IPS DF 4.7 (cell line): ENCODE measurements at regions not wholly inside any gene's neighbourhood (a gene's known extent, or its start where the extent isn't known, plus 50 kb on each side); places are given as distances from the start of the nearest gene placed in this dataset.
"Not testable (repeated sequence)": the region's sequence is repeated elsewhere in the genome, so short reads cannot be mapped to it uniquely, and the experiment has no call there.

Experiments used
- DNase-seq: peaks from one replicate; pipeline ENCODE4 v3.0.0-alpha.2; 2013; ENCODE audit warnings: low spot score; ENCODE audit errors: extremely low read depth

- no peak for DNase-seq
These were observed 539.2 kb upstream of the OLFM3 start for GRCh38 chr1:102535829-102536505.

DNA sequence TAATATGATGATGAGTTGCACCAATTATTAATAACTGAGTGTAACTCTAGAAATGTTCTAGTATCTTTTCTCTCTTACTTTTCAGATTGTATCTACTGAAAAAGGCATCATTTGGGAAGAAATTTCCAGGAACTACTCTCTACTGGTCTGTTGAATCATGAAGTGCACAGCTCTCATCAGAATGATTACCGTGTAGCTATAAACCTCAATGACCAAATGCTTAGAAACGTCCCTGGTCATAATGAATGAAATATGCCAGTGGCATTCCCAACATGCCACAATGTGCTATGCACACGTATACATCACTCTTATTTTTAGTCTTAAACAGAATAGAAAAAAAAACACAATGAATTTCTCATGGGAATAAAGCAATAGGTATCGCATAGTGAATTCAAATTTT is 534.3 kb upstream of the OLFM3 start:
- DNase-seq: no peak

- DNase-seq: no peak
These were observed 532.7 kb upstream of the OLFM3 start for GRCh38 chr1:102529446-102529845.

- no peak for DNase-seq
These were observed 504.0 kb upstream of the OLFM3 start for GRCh38 chr1:102500758-102501157.

GRCh38 chr1:102498929-102499328 is 502.2 kb upstream of the OLFM3 start:
- DNase-seq: no peak

GRCh38 chr1:102497810-102498209 is 501.1 kb upstream of the OLFM3 start:
- DNase-seq: peak; percentile 19

DNA sequence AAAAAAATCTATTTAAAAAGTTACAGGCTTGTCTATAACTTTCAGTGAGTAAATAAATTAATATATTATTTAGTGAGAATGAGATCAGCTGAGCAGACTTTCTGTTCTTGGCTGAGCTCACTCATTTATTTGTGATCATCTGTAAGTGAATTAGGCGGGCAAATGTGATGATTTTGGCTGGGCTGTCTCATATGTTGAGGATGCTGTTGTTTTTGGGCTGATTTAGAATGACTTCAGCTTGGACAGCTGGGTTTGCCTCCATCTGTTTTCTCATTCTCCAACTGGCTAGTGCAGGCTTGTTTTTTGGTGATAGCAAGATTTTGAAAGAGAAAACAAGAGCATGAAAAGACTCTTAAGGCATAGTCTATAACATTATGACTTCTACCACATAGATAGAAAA is 475.8 kb upstream of the OLFM3 start:
- DNase-seq: no peak

- DNase-seq: no peak
These were observed 474.0 kb upstream of the OLFM3 start for GRCh38 chr1:102470767-102471166.

DNA sequence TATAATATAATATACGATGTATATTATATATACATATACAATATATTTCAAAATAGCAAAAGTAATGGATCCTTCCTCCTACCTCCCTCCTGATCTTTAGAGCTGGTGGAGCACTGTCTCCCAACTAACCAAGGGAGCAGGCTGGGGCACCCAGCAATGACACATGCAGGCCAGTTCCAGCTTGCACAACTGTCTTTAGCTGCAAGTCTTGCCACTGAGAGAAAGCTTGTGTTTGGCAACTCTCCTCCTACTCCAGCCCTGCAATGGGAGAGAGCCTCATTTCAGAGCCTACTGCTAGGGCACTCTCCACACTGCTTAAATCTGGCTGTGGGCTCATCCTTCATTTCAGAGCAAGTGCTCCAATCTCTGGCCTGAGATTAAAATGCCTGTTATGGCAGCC is 469.8 kb upstream of the OLFM3 start:
- no peak for DNase-seq

- DNase-seq: no peak
These were observed 466.6 kb upstream of the OLFM3 start for GRCh38 chr1:102463328-102463727.

DNA sequence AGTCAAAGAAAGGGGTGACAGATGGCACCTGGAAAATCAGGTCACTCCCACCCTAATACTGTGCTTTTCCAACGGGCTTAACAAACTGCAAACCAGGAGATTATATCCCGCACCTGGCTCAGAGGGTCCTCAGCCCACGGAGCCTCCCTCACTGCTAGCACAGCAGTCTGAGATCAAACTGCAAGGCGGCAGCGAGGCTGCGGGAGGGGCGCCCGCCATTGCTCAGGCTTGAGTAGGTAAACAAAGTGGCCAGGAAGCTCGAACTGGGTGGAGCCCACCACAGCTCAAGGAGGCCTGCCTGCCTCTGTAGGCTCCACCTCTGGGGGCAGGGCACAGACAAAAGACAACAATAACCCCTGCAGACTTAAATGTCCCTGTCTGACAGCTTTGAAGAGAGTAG is 445.6 kb upstream of the OLFM3 start:
- not testable (repeated sequence) for DNase-seq

GRCh38 chr1:102435483-102435882 is 438.8 kb upstream of the OLFM3 start:
- no peak for DNase-seq

DNA sequence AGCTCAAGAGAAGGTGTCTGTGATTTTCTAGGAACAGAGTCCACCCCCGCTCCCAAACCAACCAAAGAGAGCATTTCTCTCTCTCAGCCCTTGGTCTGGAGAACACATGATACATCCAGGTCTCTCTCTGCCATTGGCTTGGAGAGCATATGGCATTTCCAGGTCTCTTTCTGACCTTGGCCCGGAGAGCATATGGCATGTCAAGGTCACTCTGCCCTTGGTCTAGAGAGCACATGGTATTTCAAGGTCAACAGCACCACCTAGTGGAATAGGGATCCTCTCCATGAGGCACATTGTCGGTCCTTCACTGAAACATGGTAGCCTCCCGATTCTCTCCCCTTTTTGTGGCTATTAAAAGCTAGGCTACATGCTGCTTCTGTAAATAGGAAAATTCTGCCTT is 437.7 kb upstream of the OLFM3 start:
- peak; percentile 51 for DNase-seq

- DNase-seq: no peak
These were observed 434.5 kb upstream of the OLFM3 start for GRCh38 chr1:102431253-102431652.

GRCh38 chr1:102420034-102420433 is 423.3 kb upstream of the OLFM3 start:
- no peak for DNase-seq
